PC-9 (cell line): ENCODE measurements at regions not wholly inside any gene's neighbourhood (a gene's known extent, or its start where the extent isn't known, plus 50 kb on each side); places are given as distances from the start of the nearest gene placed in this dataset.

ENCODE experiments used
- CTCF ChIP-seq: fragments of 200-600 bp; sonication (generic); conservative IDR thresholded peaks from 2 replicates; pipeline ENCODE4 v1.6.1; 2017; ENCODE audit warnings: mixed run types, antibody characterized with exemption, mild to moderate bottlenecking, moderate library complexity
- EZH2 ChIP-seq: fragments of 200-600 bp; sonication (generic); IDR thresholded peaks from 2 replicates; pipeline ENCODE4 v1.8.0; 2017; ENCODE audit warnings: antibody characterized with exemption, low read depth

DNA sequence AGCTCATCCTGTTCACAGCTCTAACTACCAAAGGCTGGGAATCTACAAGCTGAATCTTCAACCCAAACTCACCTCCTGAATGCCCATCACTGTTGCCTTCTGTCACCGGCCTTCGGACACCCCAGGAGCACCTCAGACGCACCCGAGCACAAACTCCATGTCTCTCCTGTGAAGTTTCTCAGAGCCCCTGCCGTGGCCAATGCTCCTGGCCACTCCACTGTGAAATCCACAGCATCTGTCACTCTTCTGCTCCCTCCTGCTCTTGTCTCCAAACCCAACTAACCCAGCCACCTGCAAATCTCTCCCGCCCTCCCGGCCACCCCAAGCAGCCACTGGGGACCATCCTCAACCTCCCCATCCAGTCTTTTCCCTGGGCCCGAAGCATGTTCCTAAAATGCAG lies 457.9 kb upstream of the SALL3 start:
- TF ChIP-seq CTCF (no peak), EZH2 (no peak)
